SK-N-SH treated with all-trans-retinoic acid at 6 μM for 48 hours (cell line): ENCODE measurements at regions not wholly inside any gene's neighbourhood (a gene's known extent, or its start where the extent isn't known, plus 50 kb on each side); places are given as distances from the start of the nearest gene placed in this dataset.

Experiments used
- ATAC-seq: fragments of 200-7000 bp; cut with Tn5 transposase; 3 replicates; pipeline ENCODE4 v1.9.1; 2020; ENCODE audit warnings: mild to moderate bottlenecking, moderate library complexity
- ARNTL ChIP-seq: fragments of 450-650 bp; formaldehyde crosslinking; IDR thresholded peaks from 2 replicates; pipeline ENCODE4 v1.5.0; 2020; ENCODE audit warnings: low read depth, mild to moderate bottlenecking, moderate library complexity, borderline replicate concordance
- BACH2 ChIP-seq: fragments of 250-450 bp; sonication (Bioruptor Pico); IDR thresholded peaks from 2 replicates; pipeline ENCODE4 v1.9.0; 2021; ENCODE audit warnings: mild to moderate bottlenecking, borderline replicate concordance
- CSDC2 ChIP-seq: fragments of 250-450 bp; sonication (Bioruptor Pico); IDR thresholded peaks from 2 replicates; pipeline ENCODE4 v1.5.0; 2020; ENCODE audit warnings: mild to moderate bottlenecking, moderate library complexity
- ISL1 ChIP-seq: fragments of 250-450 bp; sonication (Bioruptor Pico); IDR thresholded peaks from 2 replicates; pipeline ENCODE4 v2.1.2; 2022; ENCODE audit warnings: mild to moderate bottlenecking, moderate library complexity
- OSR1 ChIP-seq: fragments of 250-450 bp; sonication (Bioruptor Pico); IDR thresholded peaks from 2 replicates; pipeline ENCODE4 v1.8.0; 2022; ENCODE audit warnings: moderate library complexity, mild to moderate bottlenecking, inconsistent platforms
- PPARA ChIP-seq: fragments of 250-450 bp; sonication (Bioruptor Pico); IDR thresholded peaks from 2 replicates; pipeline ENCODE4 v1.5.0; 2020; ENCODE audit warnings: mild to moderate bottlenecking, borderline replicate concordance
- RARB ChIP-seq: fragments of 250-450 bp; sonication (Bioruptor Pico); IDR thresholded peaks from 2 replicates; pipeline ENCODE4 v1.8.0; 2021; ENCODE audit warnings: mild to moderate bottlenecking, moderate library complexity
- SNAI2 ChIP-seq: fragments of 250-450 bp; sonication (Bioruptor Pico); IDR thresholded peaks from 2 replicates; pipeline ENCODE4 v1.5.0; 2020; ENCODE audit warnings: mild to moderate bottlenecking, moderate library complexity
- TCF4 ChIP-seq: fragments of 250-450 bp; sonication (Bioruptor Pico); IDR thresholded peaks from 2 replicates; pipeline ENCODE4 v1.8.0; 2021; ENCODE audit warnings: mild to moderate bottlenecking, moderate library complexity, borderline replicate concordance
- TOX ChIP-seq: fragments of 250-450 bp; sonication (Bioruptor Pico); IDR thresholded peaks from 2 replicates; pipeline ENCODE4 v1.8.0; 2021; ENCODE audit warnings: mild to moderate bottlenecking, moderate library complexity, borderline replicate concordance
- ZC3H10 ChIP-seq: fragments of 250-450 bp; sonication (Bioruptor Pico); IDR thresholded peaks from 2 replicates; pipeline ENCODE4 v1.5.1; 2021; ENCODE audit warnings: mild to moderate bottlenecking, moderate library complexity
- ZFP3 ChIP-seq: fragments of 250-450 bp; sonication (Bioruptor Pico); IDR thresholded peaks from 2 replicates; pipeline ENCODE4 v1.5.0; 2020; ENCODE audit warnings: mild to moderate bottlenecking, moderate library complexity
- ZFP30 ChIP-seq: fragments of 450-650 bp; formaldehyde crosslinking; IDR thresholded peaks from 2 replicates; pipeline ENCODE4 v1.5.0; 2022; ENCODE audit warnings: mild to moderate bottlenecking, moderate library complexity
- ZNF565 ChIP-seq: fragments of 450-650 bp; formaldehyde crosslinking; conservative IDR thresholded peaks from 2 replicates; pipeline ENCODE4 v1.5.0; 2020; ENCODE audit warnings: low read depth, mild to moderate bottlenecking, moderate library complexity
- ZNF70 ChIP-seq: fragments of 450-650 bp; formaldehyde crosslinking; IDR thresholded peaks from 2 replicates; pipeline ENCODE4 v1.5.0; 2020; ENCODE audit warnings: mild to moderate bottlenecking, moderate library complexity
- ZNF8 ChIP-seq: fragments of 450-650 bp; formaldehyde crosslinking; IDR thresholded peaks from 2 replicates; pipeline ENCODE4 v1.5.0; 2020; ENCODE audit warnings: mild to moderate bottlenecking, moderate library complexity
- TF ChIP-seq, protein P1 (sequence below): fragments of 250-450 bp; sonication (Bioruptor Pico); IDR thresholded peaks from 2 replicates; pipeline ENCODE4 v1.5.0; 2020; ENCODE audit warnings: mild to moderate bottlenecking, moderate library complexity
- TF ChIP-seq, protein P2 (sequence below): fragments of 250-450 bp; sonication (Bioruptor Pico); IDR thresholded peaks from 2 replicates; pipeline ENCODE4 v1.5.1; 2020; ENCODE audit warnings: low read depth, mild to moderate bottlenecking, moderate library complexity
- TF ChIP-seq, protein P3 (sequence below): fragments of 250-450 bp; sonication (Bioruptor Pico); IDR thresholded peaks from 2 replicates; pipeline ENCODE4 v1.8.0; 2021; ENCODE audit warnings: low read depth, mild to moderate bottlenecking, moderate library complexity, borderline replicate concordance
- TF ChIP-seq, protein P4 (sequence below): fragments of 250-450 bp; sonication (Bioruptor Pico); IDR thresholded peaks from 2 replicates; pipeline ENCODE4 v1.5.1; 2021; ENCODE audit warnings: mild to moderate bottlenecking, moderate library complexity
- TF ChIP-seq, protein P5 (sequence below): fragments of 250-450 bp; sonication (Bioruptor Pico); IDR thresholded peaks from 2 replicates; pipeline ENCODE4 v1.8.0; 2020; ENCODE audit warnings: mild to moderate bottlenecking, moderate library complexity, borderline replicate concordance

DNA sequence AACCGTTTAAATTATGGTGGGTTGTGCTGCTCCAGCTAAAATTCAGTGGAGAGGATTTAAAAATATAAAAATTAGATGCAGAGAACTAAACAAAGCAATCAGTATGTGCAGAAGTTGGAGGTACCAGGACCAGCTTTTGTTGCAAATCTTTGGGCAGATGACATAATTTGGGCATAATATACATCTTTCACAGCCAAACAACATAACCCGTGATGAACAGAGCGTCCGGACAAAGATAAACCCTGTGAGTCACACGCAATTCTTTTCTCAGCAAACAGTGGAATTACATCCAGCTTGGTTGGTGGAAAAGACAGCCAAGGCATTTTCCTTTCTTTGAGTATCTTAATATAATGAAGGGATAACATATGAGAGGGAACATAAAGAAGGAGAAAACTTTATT is 419.4 kb upstream of the ADAMTS9 start:
- TF ChIP-seq SNAI2 (no peak), CSDC2 (CRISPR knock-in tag) (no peak), ISL1 (CRISPR knock-in tag) (peak; percentile 39)
- ATAC-seq = peak; percentile 54; the same call in 2 of the 3 replicates

DNA sequence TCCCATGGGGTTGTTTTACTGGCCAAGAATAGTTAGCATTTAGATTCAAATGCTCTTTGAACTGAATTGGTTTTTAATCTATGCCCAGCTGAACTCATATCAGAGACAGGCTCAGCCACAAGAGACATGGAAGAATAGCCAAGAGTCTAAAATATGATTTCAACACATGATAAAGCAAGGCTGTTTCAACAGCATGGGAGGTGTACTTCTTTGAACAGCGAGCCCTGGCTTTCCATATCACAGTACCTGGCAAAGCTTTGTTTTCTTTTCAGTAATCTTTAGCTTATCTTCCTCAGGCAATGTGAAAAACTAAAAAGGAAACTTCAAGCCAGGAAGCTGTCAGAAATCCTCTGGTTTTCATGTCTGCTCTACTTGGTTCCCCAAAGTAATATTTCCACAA is 413.6 kb upstream of the ADAMTS9 start:
- ATAC-seq = no peak
- no peak for TF ChIP-seq TCF4 (CRISPR knock-in tag)
- no peak for TF ChIP-seq ZNF565 (CRISPR knock-in tag)
- no peak for TF ChIP-seq RARB
- no peak for TF ChIP-seq PPARA (CRISPR knock-in tag)
- TF ChIP-seq, all 23 proteins: peak for 0

DNA sequence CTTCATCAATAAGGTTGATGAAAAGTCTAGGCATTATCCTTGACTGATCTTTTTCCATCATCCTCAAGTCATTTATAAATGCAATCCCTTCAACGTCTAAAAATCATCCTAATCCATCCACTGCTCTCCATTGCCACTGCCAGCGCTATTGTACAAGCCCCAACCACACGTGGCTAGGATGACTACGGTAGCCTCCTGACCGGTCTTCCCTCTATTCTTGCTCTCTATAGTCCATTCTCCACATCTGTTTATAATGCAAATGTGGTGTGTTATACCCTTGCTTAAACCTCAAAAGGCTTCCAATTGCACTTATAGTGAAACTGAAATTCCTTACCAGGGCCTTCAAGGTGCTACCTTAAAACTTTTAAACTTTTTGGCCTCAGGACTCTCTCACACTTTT is 410.6 kb upstream of the ADAMTS9 start:
- ATAC-seq = no peak
- TF ChIP-seq, protein P1, sequence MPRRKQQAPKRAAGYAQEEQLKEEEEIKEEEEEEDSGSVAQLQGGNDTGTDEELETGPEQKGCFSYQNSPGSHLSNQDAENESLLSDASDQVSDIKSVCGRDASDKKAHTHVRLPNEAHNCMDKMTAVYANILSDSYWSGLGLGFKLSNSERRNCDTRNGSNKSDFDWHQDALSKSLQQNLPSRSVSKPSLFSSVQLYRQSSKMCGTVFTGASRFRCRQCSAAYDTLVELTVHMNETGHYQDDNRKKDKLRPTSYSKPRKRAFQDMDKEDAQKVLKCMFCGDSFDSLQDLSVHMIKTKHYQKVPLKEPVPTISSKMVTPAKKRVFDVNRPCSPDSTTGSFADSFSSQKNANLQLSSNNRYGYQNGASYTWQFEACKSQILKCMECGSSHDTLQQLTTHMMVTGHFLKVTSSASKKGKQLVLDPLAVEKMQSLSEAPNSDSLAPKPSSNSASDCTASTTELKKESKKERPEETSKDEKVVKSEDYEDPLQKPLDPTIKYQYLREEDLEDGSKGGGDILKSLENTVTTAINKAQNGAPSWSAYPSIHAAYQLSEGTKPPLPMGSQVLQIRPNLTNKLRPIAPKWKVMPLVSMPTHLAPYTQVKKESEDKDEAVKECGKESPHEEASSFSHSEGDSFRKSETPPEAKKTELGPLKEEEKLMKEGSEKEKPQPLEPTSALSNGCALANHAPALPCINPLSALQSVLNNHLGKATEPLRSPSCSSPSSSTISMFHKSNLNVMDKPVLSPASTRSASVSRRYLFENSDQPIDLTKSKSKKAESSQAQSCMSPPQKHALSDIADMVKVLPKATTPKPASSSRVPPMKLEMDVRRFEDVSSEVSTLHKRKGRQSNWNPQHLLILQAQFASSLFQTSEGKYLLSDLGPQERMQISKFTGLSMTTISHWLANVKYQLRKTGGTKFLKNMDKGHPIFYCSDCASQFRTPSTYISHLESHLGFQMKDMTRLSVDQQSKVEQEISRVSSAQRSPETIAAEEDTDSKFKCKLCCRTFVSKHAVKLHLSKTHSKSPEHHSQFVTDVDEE (CRISPR knock-in tag) = no peak
- no peak for TF ChIP-seq ZC3H10 (CRISPR knock-in tag)
- no peak for TF ChIP-seq TOX (CRISPR knock-in tag)
- no peak for TF ChIP-seq ZNF70
- TF ChIP-seq SNAI2 = no peak
- no peak for TF ChIP-seq ISL1 (CRISPR knock-in tag)
- TF ChIP-seq BACH2 (CRISPR knock-in tag) = no peak
- TF ChIP-seq ZNF8 (CRISPR knock-in tag) = no peak
- TF ChIP-seq PPARA (CRISPR knock-in tag) = no peak
- no peak for TF ChIP-seq TCF4 (CRISPR knock-in tag)
- TF ChIP-seq, protein P2, sequence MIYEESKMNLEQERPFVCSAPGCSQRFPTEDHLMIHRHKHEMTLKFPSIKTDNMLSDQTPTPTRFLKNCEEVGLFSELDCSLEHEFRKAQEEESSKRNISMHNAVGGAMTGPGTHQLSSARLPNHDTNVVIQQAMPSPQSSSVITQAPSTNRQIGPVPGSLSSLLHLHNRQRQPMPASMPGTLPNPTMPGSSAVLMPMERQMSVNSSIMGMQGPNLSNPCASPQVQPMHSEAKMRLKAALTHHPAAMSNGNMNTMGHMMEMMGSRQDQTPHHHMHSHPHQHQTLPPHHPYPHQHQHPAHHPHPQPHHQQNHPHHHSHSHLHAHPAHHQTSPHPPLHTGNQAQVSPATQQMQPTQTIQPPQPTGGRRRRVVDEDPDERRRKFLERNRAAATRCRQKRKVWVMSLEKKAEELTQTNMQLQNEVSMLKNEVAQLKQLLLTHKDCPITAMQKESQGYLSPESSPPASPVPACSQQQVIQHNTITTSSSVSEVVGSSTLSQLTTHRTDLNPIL (CRISPR knock-in tag) = no peak
- TF ChIP-seq, protein P3, sequence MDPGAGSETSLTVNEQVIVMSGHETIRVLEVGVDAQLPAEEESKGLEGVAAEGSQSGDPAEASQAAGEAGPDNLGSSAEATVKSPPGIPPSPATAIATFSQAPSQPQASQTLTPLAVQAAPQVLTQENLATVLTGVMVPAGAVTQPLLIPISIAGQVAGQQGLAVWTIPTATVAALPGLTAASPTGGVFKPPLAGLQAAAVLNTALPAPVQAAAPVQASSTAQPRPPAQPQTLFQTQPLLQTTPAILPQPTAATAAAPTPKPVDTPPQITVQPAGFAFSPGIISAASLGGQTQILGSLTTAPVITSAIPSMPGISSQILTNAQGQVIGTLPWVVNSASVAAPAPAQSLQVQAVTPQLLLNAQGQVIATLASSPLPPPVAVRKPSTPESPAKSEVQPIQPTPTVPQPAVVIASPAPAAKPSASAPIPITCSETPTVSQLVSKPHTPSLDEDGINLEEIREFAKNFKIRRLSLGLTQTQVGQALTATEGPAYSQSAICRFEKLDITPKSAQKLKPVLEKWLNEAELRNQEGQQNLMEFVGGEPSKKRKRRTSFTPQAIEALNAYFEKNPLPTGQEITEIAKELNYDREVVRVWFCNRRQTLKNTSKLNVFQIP (CRISPR knock-in tag) = no peak
- TF ChIP-seq RARB = no peak
- TF ChIP-seq ZNF565 (CRISPR knock-in tag) = no peak

DNA sequence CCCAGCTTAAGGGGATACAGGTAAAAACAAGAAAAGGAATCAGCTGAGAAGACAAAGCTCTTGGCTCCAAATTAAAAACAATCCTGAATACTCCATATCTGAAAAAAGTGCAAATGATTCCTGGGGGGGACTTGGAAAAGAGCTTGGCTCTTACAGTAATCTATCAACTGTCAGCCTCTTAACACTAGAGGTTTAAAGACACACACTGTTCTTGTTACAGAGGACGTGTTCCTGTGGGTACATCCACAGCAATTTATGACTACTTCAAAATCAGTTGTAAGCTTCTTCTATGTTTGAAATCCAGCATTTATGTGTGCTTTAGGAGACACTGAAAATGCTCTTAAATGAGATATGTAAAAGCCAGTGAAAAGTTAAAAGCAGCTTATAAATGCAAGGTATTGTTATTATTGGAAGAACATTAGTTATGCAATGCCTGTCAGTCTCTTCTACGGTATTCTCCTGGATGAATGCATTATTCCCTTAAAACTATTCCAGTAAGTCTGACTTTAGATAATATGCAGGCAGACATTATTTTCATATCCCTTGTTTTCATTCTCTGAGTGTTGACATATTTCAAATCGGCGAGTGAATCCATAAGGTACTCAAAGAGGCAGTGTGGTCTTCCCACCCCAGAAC is 408.4 kb upstream of the ADAMTS9 start:
- ATAC-seq = no peak
- TF ChIP-seq ARNTL (CRISPR knock-in tag) (no peak), ZFP3 (CRISPR knock-in tag) (no peak), ZFP30 (CRISPR knock-in tag) (no peak), SNAI2 (no peak), CSDC2 (CRISPR knock-in tag) (no peak), ZNF565 (CRISPR knock-in tag) (no peak), BACH2 (CRISPR knock-in tag) (no peak), OSR1 (no peak), PPARA (CRISPR knock-in tag) (no peak), TOX (CRISPR knock-in tag) (no peak), TCF4 (CRISPR knock-in tag) (no peak)
- TF ChIP-seq, protein P4, sequence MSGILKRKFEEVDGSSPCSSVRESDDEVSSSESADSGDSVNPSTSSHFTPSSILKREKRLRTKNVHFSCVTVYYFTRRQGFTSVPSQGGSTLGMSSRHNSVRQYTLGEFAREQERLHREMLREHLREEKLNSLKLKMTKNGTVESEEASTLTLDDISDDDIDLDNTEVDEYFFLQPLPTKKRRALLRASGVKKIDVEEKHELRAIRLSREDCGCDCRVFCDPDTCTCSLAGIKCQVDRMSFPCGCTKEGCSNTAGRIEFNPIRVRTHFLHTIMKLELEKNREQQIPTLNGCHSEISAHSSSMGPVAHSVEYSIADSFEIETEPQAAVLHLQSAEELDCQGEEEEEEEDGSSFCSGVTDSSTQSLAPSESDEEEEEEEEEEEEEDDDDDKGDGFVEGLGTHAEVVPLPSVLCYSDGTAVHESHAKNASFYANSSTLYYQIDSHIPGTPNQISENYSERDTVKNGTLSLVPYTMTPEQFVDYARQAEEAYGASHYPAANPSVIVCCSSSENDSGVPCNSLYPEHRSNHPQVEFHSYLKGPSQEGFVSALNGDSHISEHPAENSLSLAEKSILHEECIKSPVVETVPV (CRISPR knock-in tag) = no peak
- TF ChIP-seq, protein P5, sequence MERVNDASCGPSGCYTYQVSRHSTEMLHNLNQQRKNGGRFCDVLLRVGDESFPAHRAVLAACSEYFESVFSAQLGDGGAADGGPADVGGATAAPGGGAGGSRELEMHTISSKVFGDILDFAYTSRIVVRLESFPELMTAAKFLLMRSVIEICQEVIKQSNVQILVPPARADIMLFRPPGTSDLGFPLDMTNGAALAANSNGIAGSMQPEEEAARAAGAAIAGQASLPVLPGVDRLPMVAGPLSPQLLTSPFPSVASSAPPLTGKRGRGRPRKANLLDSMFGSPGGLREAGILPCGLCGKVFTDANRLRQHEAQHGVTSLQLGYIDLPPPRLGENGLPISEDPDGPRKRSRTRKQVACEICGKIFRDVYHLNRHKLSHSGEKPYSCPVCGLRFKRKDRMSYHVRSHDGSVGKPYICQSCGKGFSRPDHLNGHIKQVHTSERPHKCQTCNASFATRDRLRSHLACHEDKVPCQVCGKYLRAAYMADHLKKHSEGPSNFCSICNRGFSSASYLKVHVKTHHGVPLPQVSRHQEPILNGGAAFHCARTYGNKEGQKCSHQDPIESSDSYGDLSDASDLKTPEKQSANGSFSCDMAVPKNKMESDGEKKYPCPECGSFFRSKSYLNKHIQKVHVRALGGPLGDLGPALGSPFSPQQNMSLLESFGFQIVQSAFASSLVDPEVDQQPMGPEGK (CRISPR knock-in tag) = no peak
- TF ChIP-seq, protein P1 (CRISPR knock-in tag) = no peak
- TF ChIP-seq, protein P2 (CRISPR knock-in tag) = no peak
